ENCODE measurements at regions not wholly inside any gene's neighbourhood (a gene's known extent, or its start where the extent isn't known, plus 50 kb on each side); places are given as distances from the start of the nearest gene placed in this dataset.

DNA sequence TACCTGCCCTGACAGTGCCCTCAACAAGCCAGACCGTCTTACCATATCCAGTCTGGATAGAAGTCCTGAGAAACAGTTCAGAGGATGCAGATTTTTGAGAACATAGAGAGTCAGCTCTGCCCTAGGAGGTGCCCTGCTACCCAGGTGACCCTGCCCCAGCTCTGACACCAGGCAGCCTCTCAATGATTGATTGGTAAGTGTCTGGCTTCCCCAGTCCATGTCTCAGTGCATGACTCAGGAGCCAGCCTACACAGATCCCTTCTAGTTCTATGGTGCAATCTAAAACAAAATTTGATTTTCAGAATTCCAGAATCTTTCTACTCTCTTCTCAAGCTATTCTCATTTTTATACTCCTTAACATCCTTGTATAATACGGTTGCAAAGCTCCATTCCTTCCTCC, 292.1 kb downstream of the VPS13C start:
- TF ChIP-seq, protein P1, sequence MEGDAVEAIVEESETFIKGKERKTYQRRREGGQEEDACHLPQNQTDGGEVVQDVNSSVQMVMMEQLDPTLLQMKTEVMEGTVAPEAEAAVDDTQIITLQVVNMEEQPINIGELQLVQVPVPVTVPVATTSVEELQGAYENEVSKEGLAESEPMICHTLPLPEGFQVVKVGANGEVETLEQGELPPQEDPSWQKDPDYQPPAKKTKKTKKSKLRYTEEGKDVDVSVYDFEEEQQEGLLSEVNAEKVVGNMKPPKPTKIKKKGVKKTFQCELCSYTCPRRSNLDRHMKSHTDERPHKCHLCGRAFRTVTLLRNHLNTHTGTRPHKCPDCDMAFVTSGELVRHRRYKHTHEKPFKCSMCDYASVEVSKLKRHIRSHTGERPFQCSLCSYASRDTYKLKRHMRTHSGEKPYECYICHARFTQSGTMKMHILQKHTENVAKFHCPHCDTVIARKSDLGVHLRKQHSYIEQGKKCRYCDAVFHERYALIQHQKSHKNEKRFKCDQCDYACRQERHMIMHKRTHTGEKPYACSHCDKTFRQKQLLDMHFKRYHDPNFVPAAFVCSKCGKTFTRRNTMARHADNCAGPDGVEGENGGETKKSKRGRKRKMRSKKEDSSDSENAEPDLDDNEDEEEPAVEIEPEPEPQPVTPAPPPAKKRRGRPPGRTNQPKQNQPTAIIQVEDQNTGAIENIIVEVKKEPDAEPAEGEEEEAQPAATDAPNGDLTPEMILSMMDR (IDR thresholded peaks at IDR 0.05 in 2 of 3, conservative IDR thresholded peaks at IDR 0.05 in 1 of 3; ENCODE audit: control insufficient read depth in 2 of 3, extremely low read depth in 1 of 3, insufficient read depth in 1 of 3, low read depth in 3 of 3, low read length in 3 of 3) = no peak
- TF ChIP-seq ZNF384 (IDR thresholded peaks at IDR 0.05; ENCODE audit: borderline replicate concordance, low read depth, low read length) = no peak
- no peak for TF ChIP-seq EZH2 (IDR thresholded peaks at IDR 0.05; ENCODE audit: borderline replicate concordance, control insufficient read depth, low read depth, low read length)
- TF ChIP-seq MEF2A (IDR thresholded peaks at IDR 0.05; ENCODE audit: insufficient read depth, low read depth, low read length) = no peak
- no peak for TF ChIP-seq HDAC6 (IDR thresholded peaks at IDR 0.05; ENCODE audit: unreplicated experiment)
